GM12865 (cell line): ENCODE measurements at regions not wholly inside any gene's neighbourhood (a gene's known extent, or its start where the extent isn't known, plus 50 kb on each side); places are given as distances from the start of the nearest gene placed in this dataset.
"Not testable (repeated sequence)": the region's sequence is repeated elsewhere in the genome, so short reads cannot be mapped to it uniquely, and the experiment has no call there.

ENCODE experiments used
- DNase-seq: peaks from one replicate; pipeline ENCODE4 v3.0.0; 2010; ENCODE audit warnings: low read depth
- H3K4me3 ChIP-seq: 2 replicates; pipeline ENCODE4 v1.5.1; 2011; ENCODE audit warnings: mild to moderate bottlenecking, low read depth, low read length, control low read depth
- CTCF ChIP-seq: IDR thresholded peaks from 2 replicates; pipeline ENCODE4 v1.5.1; 2011; ENCODE audit warnings: low read length, control low read depth, low read depth, inconsistent platforms; ENCODE audit not compliant: insufficient read depth; ENCODE audit errors: missing control alignments

GRCh38 chr6:67818322-67818721 is 816.8 kb upstream of the ADGRB3 start:
- DNase-seq: no peak
- TF ChIP-seq CTCF: no peak
- no peak overlapping the region for H3K4me3 ChIP-seq

- no peak overlapping the region for H3K4me3 ChIP-seq
- no peak for DNase-seq
- TF ChIP-seq CTCF: no peak
Measured at GRCh38 chr6:67815623-67816022, 819.5 kb upstream of the ADGRB3 start.

- no peak for TF ChIP-seq CTCF
- no peak overlapping the region for H3K4me3 ChIP-seq
- DNase-seq: no peak
Measured at GRCh38 chr6:67814262-67814661, 820.8 kb upstream of the ADGRB3 start.

- TF ChIP-seq CTCF: no peak
- DNase-seq: no peak
- H3K4me3 ChIP-seq: no peak overlapping the region
Measured at GRCh38 chr6:67812693-67813092, 822.4 kb upstream of the ADGRB3 start.

GRCh38 chr6:67812125-67812524 is 823.0 kb upstream of the ADGRB3 start:
- TF ChIP-seq CTCF: no peak
- H3K4me3 ChIP-seq: no peak overlapping the region
- DNase-seq: no peak

- no peak for DNase-seq
- no peak overlapping the region for H3K4me3 ChIP-seq
- TF ChIP-seq CTCF: no peak
Measured at GRCh38 chr6:67811239-67812037, 823.6 kb upstream of the ADGRB3 start.

- not testable (repeated sequence) for DNase-seq, H3K4me3 ChIP-seq
Measured at GRCh38 chr6:67804808-67805207, 830.3 kb upstream of the ADGRB3 start.
